ENCODE measurements at regions not wholly inside any gene's neighbourhood (a gene's known extent, or its start where the extent isn't known, plus 50 kb on each side); places are given as distances from the start of the nearest gene placed in this dataset.

DNA sequence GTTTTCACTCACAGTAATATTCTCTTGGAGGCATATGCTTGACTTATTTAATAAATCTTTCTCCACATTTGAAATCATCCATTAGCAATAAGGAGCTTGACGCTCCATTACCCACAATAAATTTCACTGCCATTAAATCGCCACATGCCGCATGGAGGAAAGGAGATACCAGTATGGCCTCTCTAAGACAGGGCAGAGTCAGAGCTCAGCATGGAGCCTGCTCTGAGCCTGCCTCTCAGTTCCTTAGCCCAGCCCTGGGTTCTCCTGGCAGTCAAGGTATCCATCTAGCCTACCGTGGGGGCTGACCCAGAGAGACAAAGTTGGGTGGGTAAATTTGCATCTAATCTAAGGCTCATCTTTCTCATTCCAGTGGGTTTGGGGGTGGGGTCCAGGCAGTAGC, 80.3 kb upstream of the CES5A start:
- H3K4me3 ChIP-seq (ENCODE audit: low read depth, low read length) = no peak overlapping the region
- H3K36me3 ChIP-seq (replicated peaks) = no peaks in the 10 kb centered on the region
- no peak for DNase-seq
- in situ Hi-C loops (cut with HindIII; ENCODE audit: low pct_ligation_motif_present, low sequenced_read_pairs) = no loop called here
- TF ChIP-seq, protein P1, sequence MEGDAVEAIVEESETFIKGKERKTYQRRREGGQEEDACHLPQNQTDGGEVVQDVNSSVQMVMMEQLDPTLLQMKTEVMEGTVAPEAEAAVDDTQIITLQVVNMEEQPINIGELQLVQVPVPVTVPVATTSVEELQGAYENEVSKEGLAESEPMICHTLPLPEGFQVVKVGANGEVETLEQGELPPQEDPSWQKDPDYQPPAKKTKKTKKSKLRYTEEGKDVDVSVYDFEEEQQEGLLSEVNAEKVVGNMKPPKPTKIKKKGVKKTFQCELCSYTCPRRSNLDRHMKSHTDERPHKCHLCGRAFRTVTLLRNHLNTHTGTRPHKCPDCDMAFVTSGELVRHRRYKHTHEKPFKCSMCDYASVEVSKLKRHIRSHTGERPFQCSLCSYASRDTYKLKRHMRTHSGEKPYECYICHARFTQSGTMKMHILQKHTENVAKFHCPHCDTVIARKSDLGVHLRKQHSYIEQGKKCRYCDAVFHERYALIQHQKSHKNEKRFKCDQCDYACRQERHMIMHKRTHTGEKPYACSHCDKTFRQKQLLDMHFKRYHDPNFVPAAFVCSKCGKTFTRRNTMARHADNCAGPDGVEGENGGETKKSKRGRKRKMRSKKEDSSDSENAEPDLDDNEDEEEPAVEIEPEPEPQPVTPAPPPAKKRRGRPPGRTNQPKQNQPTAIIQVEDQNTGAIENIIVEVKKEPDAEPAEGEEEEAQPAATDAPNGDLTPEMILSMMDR (IDR thresholded peaks at IDR 0.05; ENCODE audit: low read depth, low read length, missing control alignments) = no peak
- H3K27me3 ChIP-seq (replicated peaks) = no peaks in the 10 kb centered on the region
- no peak overlapping the region for H3K27ac ChIP-seq

DNA sequence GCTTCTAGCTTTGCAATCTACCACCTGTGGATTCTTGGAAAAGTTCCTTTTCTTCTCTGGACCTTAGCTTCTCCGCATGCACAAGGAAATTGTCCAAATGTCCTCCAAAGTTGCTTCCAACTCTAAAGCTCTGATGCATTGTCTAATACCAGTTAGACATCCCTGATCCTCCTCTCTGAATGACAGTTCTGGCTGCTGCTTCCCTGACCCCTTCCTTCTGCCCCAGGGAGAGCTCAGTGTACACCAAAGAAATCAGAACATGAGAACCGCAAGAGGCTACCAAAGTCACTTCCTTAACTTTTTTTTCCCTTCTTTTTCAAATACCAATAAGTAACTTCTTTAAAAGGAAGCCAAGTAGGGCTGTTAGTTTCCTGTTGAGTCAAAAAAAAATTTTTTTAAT, 79.7 kb upstream of the CES5A start:
- no peak overlapping the region for H3K27ac ChIP-seq
- no peaks in the 10 kb centered on the region for H3K36me3 ChIP-seq (replicated peaks)
- H3K4me3 ChIP-seq (ENCODE audit: low read depth, low read length) = no peak overlapping the region
- no peaks in the 10 kb centered on the region for H3K27me3 ChIP-seq (replicated peaks)
- DNase-seq = no peak
- in situ Hi-C loops (cut with HindIII; ENCODE audit: low pct_ligation_motif_present, low sequenced_read_pairs) = no loop called here
- TF ChIP-seq, protein P1 (IDR thresholded peaks at IDR 0.05; ENCODE audit: low read depth, low read length, missing control alignments) = no peak

DNA sequence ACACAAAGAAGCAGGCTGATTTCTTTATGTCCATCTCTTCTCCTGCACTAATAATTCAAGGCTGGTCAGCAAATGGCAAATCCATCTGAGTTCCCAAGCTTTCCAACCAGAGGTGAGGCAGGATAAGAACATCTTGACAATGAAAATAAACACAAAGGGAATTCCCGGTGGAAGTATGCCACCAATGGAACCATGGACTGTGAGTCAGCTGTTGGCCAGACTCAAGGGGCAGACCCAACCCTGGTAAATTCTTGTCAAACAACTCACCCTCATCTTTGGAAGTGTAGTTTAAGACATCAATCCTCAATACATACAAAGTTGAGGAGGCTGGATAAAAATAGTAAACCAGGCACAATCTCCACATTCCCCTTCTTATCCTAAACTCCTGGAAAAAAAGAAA, 74.3 kb upstream of the CES5A start:
- TF ChIP-seq, protein P1 (IDR thresholded peaks at IDR 0.05; ENCODE audit: low read depth, low read length, missing control alignments) = no peak
- no peaks in the 10 kb centered on the region for H3K36me3 ChIP-seq (replicated peaks)
- DNase-seq = peak; percentile 5
- no peaks in the 10 kb centered on the region for H3K27me3 ChIP-seq (replicated peaks)
- no peak overlapping the region for H3K27ac ChIP-seq
- H3K4me3 ChIP-seq (ENCODE audit: low read depth, low read length) = no peak overlapping the region
- in situ Hi-C loops (cut with HindIII; ENCODE audit: low pct_ligation_motif_present, low sequenced_read_pairs) = loop anchor here (25.0 kb wide), 1 partner anchor 363 kb away; no protein-coding TSS in a partner anchor

DNA sequence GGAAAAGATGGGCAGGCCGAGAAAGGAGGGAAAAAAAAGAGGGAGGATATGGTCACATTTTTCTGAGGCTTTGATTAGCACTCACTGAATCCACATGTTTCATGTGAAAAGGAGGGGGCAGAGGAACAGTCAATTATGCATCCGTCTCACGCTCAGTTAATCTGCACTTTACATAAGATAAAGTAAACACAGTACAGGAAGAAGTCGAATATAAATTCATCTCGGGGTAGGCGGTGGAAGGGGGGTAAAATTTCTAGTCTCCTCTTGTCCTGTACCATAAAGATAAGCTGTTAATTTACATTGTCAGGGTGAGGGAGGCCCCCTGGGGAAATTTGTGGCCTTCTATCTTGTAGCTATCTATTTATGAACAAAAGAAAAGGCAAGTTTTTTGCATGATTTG, 73.1 kb upstream of the CES5A start:
- in situ Hi-C loops (cut with HindIII; ENCODE audit: low pct_ligation_motif_present, low sequenced_read_pairs) = loop anchor here (25.0 kb wide), 1 partner anchor 364 kb away; no protein-coding TSS in a partner anchor
- Histone ChIP-seq H3K36me3 (replicated peaks) (no peaks in the 10 kb centered on the region), H3K27ac (no peak overlapping the region), H3K4me3 (ENCODE audit: low read depth, low read length) (no peak overlapping the region), H3K27me3 (replicated peaks) (no peaks in the 10 kb centered on the region)
- TF ChIP-seq, protein P1 (IDR thresholded peaks at IDR 0.05; ENCODE audit: low read depth, low read length, missing control alignments) = no peak
- DNase-seq = no peak

DNA sequence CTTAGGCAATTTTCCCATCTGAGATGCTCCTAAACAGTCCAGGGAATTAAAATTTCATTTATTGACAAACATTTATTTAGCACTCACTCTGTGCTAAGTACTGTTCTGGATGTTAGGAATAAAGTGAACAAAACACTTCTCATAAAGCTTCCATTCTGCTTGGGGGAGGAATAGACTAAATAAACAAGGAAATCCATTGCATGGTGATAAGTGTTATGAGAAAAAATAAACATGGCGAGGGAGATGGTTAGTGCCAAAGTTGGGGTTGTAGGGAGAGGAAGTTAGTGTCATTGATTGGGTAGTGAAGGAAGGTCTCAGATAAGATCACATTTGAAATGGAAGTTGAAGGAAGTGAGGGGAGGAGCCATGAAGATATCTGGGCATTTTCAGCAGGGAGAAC, 72.2 kb upstream of the CES5A start:
- TF ChIP-seq, protein P1 (IDR thresholded peaks at IDR 0.05; ENCODE audit: low read depth, low read length, missing control alignments) = no peak
- H3K27me3 ChIP-seq (replicated peaks) = no peaks in the 10 kb centered on the region
- H3K4me3 ChIP-seq (ENCODE audit: low read depth, low read length) = no peak overlapping the region
- in situ Hi-C loops (cut with HindIII; ENCODE audit: low pct_ligation_motif_present, low sequenced_read_pairs) = loop anchor here (25.0 kb wide), 1 partner anchor 365 kb away; no protein-coding TSS in a partner anchor
- H3K36me3 ChIP-seq (replicated peaks) = no peaks in the 10 kb centered on the region
- no peak overlapping the region for H3K27ac ChIP-seq
- no peak for DNase-seq

DNA sequence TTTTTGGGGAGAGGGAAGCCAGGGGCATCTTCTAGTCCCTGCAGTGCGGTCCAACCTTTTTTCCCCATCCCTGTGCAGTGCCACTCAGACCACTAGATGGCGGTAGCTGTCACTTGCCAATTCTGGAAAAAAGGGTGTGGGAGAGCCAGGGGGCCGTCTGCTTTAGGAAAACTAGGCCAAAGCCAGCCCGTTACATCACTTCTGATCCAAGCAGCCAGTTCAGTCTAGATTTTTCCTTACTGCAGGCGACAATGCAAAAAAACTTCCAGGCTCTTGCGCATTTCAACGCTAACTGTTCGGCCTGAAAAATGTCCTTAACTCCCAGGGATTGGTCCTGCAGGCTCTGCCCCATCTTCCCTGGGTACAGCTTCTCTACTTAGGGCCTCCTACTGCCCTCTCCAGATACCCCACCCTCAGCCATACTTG, 69.2 kb upstream of the CES5A start:
- Histone ChIP-seq H3K27ac (no peak overlapping the region), H3K4me3 (ENCODE audit: low read depth, low read length) (no peak overlapping the region), H3K27me3 (replicated peaks) (no peaks in the 10 kb centered on the region), H3K36me3 (replicated peaks) (no peaks in the 10 kb centered on the region)
- in situ Hi-C loops (cut with HindIII; ENCODE audit: low pct_ligation_motif_present, low sequenced_read_pairs) = loop anchor here (25.0 kb wide), 1 partner anchor 368 kb away; no protein-coding TSS in a partner anchor
- TF ChIP-seq, protein P1 (IDR thresholded peaks at IDR 0.05; ENCODE audit: low read depth, low read length, missing control alignments) = peak; percentile 98
- DNase-seq = peak; percentile 37

All from brain microvascular endothelial cell (primary cell).